Trophoblast cell (in vitro differentiated cells and primary cell): ENCODE measurements at regions not wholly inside any gene's neighbourhood (a gene's known extent, or its start where the extent isn't known, plus 50 kb on each side); places are given as distances from the start of the nearest gene placed in this dataset.

Experiments
- DNase-seq, 2 donors: peaks; one replicate each; pipeline ENCODE4 v3.0.0-alpha.2; 2016
- H2AFZ ChIP-seq: 2 replicates; pipeline ENCODE4 v1.6.1; 2013; ENCODE audit warnings: low read length, moderate library complexity, mild to moderate bottlenecking; ENCODE audit not compliant: insufficient read depth, poor library complexity
- H2AK5ac ChIP-seq: 2 replicates; pipeline ENCODE4 v1.6.1; 2013; ENCODE audit warnings: mild to moderate bottlenecking, low read length
- H2BK120ac ChIP-seq: 2 replicates; pipeline ENCODE4 v1.6.1; 2013; ENCODE audit warnings: low read length, mild to moderate bottlenecking, moderate library complexity; ENCODE audit not compliant: insufficient read depth, poor library complexity
- H2BK12ac ChIP-seq: 2 replicates; pipeline ENCODE4 v1.6.1; 2013; ENCODE audit warnings: mild to moderate bottlenecking, low read length, moderate library complexity
- H2BK5ac ChIP-seq: 2 replicates; pipeline ENCODE4 v1.6.1; 2013; ENCODE audit warnings: low read length, low read depth, moderate library complexity, mild to moderate bottlenecking; ENCODE audit not compliant: poor library complexity
- H3K14ac ChIP-seq: 2 replicates; pipeline ENCODE4 v1.6.1; 2013; ENCODE audit warnings: mild to moderate bottlenecking, low read length
- H3K18ac ChIP-seq: 2 replicates; pipeline ENCODE4 v1.6.1; 2013; ENCODE audit warnings: mild to moderate bottlenecking, low read length
- H3K23ac ChIP-seq: 2 replicates; pipeline ENCODE4 v1.6.1; 2013; ENCODE audit warnings: low read length
- H3K27ac ChIP-seq: 2 replicates; pipeline ENCODE4 v1.5.1; 2013; ENCODE audit warnings: low read depth, mild to moderate bottlenecking, inconsistent platforms, low read length, moderate library complexity
- H3K27me3 ChIP-seq: 2 replicates; pipeline ENCODE4 v1.6.1; 2013; ENCODE audit warnings: inconsistent platforms, mild to moderate bottlenecking, low read length, moderate library complexity; ENCODE audit not compliant: insufficient read depth
- H3K36me3 ChIP-seq, 2 experiments: 1 replicate in 1 of 2; 2 replicates in 1 of 2; pipeline ENCODE4 v1.6.1; 2013; ENCODE audit warnings: low read length in 2 of 2, mild to moderate bottlenecking in 2 of 2, moderate library complexity in 1 of 2; ENCODE audit not compliant: insufficient read depth in 2 of 2, control insufficient read depth in 1 of 2
- H3K4ac ChIP-seq: 2 replicates; pipeline ENCODE4 v1.6.1; 2013; ENCODE audit warnings: low read depth, mild to moderate bottlenecking, low read length, moderate library complexity
- H3K4me1 ChIP-seq, 2 experiments: 1 replicate in 1 of 2; 2 replicates in 1 of 2; pipeline ENCODE4 v1.6.1; 2013; ENCODE audit warnings: low read length in 2 of 2, mild to moderate bottlenecking in 2 of 2, moderate library complexity in 1 of 2; ENCODE audit not compliant: insufficient read depth in 2 of 2, control insufficient read depth in 1 of 2
- H3K4me2 ChIP-seq: 2 replicates; pipeline ENCODE4 v1.6.1; 2013; ENCODE audit warnings: inconsistent platforms, mild to moderate bottlenecking, low read length, moderate library complexity
- H3K4me3 ChIP-seq: 2 replicates; pipeline ENCODE4 v1.5.1; 2013; ENCODE audit warnings: mild to moderate bottlenecking, low read depth, low read length, inconsistent platforms
- H3K79me1 ChIP-seq: one replicate; pipeline ENCODE4 v1.6.1; 2013; ENCODE audit warnings: low read length
- H3K79me2 ChIP-seq: 2 replicates; pipeline ENCODE4 v1.6.1; 2013; ENCODE audit warnings: low read length, mild to moderate bottlenecking; ENCODE audit not compliant: control insufficient read depth, insufficient read depth, poor library complexity
- H3K9ac ChIP-seq: 2 replicates; pipeline ENCODE4 v1.6.1; 2013; ENCODE audit warnings: mild to moderate bottlenecking, low read length
- H3K9me3 ChIP-seq: 2 replicates; pipeline ENCODE4 v1.6.1; 2013; ENCODE audit warnings: low read depth, mild to moderate bottlenecking, control low read depth, inconsistent platforms, low read length; ENCODE audit not compliant: insufficient read depth
- H4K12ac ChIP-seq: 2 replicates; pipeline ENCODE4 v1.6.1; 2013; ENCODE audit warnings: low read depth, mild to moderate bottlenecking, low read length, moderate library complexity
- H4K8ac ChIP-seq: 2 replicates; pipeline ENCODE4 v1.6.1; 2013; ENCODE audit warnings: low read depth, mild to moderate bottlenecking, low read length, moderate library complexity
- H4K91ac ChIP-seq: one replicate; pipeline ENCODE4 v1.6.1; 2013; ENCODE audit warnings: low read depth, mild to moderate bottlenecking, low read length, moderate library complexity
- WGBS: extraction: QIAGEN DNeasy Blood & Tissue Kit; methylation state at CpG from one replicate; pipeline ENCODE4 v1.1.7; 2013; ENCODE audit warnings: missing lambda C conversion rate; ENCODE audit not compliant: insufficient read length, insufficient coverage; ENCODE audit errors: extremely low coverage; 5-methylcytosine and 5-hydroxymethylcytosine counted together

DNA sequence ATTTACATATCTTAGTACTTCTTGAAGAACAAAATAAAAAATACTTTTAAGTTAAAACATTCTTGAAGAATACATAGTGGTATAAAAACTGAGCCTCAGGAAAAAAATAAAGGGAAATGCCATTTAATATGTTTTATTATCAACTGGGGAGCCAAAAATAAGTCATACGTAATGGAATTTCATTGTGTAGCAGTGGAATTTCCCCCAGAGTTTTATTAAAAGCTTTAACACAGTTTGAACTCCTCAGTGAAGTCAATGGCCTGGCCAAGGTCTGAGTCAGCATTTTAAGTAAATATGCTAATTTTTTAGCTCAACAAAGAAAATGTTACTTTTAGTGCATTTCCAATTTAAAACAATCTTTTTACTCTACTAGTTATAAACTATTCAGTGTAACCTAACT lies 350.1 kb upstream of the ATP2B1 start:
- no peak overlapping the region for H3K27ac ChIP-seq
- H3K36me3 ChIP-seq: no peaks in the 10 kb centered on the region
- H2BK120ac ChIP-seq: no peak overlapping the region
- no peak overlapping the region for H3K4me3 ChIP-seq
- WGBS: no CpG with 5 or more reads among the region's 1 CpG
- no peak overlapping the region for H3K4me2 ChIP-seq
- H3K79me1 ChIP-seq: peaks cover 4% of the 10 kb centered on the region
- H3K14ac ChIP-seq: no peak overlapping the region
- H4K12ac ChIP-seq: no peak overlapping the region
- no peak overlapping the region for H2BK5ac ChIP-seq
- H2AFZ ChIP-seq: no peak overlapping the region
- no peak overlapping the region for H4K91ac ChIP-seq
- no peak overlapping the region for H3K18ac ChIP-seq
- no peak overlapping the region for H3K4ac ChIP-seq
- H4K8ac ChIP-seq: no peak overlapping the region
- no peak overlapping the region for H2AK5ac ChIP-seq
- H3K9me3 ChIP-seq: no peaks in the 10 kb centered on the region
- DNase-seq: no peak
- no peaks in the 10 kb centered on the region for H3K4me1 ChIP-seq
- H3K27me3 ChIP-seq: no peaks in the 10 kb centered on the region
- H3K79me2 ChIP-seq: no peaks in the 10 kb centered on the region
- no peak overlapping the region for H3K9ac ChIP-seq
- H2BK12ac ChIP-seq: no peak overlapping the region
- H3K23ac ChIP-seq: no peak overlapping the region

DNA sequence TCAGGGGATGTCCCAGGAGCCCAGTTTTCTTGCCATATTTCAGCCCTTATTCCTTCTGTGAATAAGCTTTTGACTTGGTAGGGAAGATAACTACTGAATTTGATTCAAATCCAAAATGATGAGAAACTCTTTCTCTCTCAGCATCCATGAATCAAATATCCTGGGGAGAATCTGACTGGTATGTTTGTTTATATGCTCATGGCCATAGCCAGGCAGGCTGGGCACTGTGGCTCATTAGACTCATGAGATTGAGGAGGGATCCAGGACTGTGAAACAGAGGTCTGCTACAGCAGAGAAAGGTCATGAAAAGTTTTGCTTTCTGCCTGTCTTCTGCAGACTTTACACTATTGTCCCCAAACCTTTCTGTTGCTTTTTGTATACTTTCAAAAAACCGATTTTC lies 346.4 kb upstream of the ATP2B1 start:
- H3K9me3 ChIP-seq: no peaks in the 10 kb centered on the region
- no peak overlapping the region for H4K12ac ChIP-seq
- H2BK120ac ChIP-seq: no peak overlapping the region

GRCh38 chr12:90048918-90049317 lies 340.3 kb upstream of the ATP2B1 start:
- Histone ChIP-seq H3K9ac (no peak overlapping the region), H2BK5ac (no peak overlapping the region), H4K12ac (no peak overlapping the region), H2BK12ac (peak overlapping the region; percentile 80), H3K79me1 (peaks cover 20% of the 10 kb centered on the region), H3K27ac (no peak overlapping the region), H3K18ac (no peak overlapping the region), H3K27me3 (no peaks in the 10 kb centered on the region), H3K23ac (no peak overlapping the region), H4K91ac (no peak overlapping the region), H3K79me2 (no peaks in the 10 kb centered on the region), H4K8ac (no peak overlapping the region), H2AFZ (no peak overlapping the region), H3K4me1 (peaks cover 11 to 13% of the 10 kb centered on the region in 2 experiments), H3K14ac (no peak overlapping the region), H3K9me3 (no peaks in the 10 kb centered on the region), H3K36me3 (no peaks in the 10 kb centered on the region), H3K4ac (no peak overlapping the region), H3K4me3 (no peak overlapping the region), H2BK120ac (no peak overlapping the region), H3K4me2 (no peak overlapping the region), H2AK5ac (peak overlapping the region; percentile 74)
- DNase-seq: no peak

More for the DNA sequence above, 346.4 kb upstream of the ATP2B1 start:
- H2BK5ac ChIP-seq: no peak overlapping the region
- no peak overlapping the region for H2AK5ac ChIP-seq
- no peak overlapping the region for H3K9ac ChIP-seq
- H3K27me3 ChIP-seq: no peaks in the 10 kb centered on the region
- no peak for DNase-seq
- no peak overlapping the region for H3K27ac ChIP-seq
- H3K79me1 ChIP-seq: peaks cover 4% of the 10 kb centered on the region
- no CpG with 5 or more reads among the region's 1 CpG for WGBS
- H3K36me3 ChIP-seq: no peaks in the 10 kb centered on the region
- H3K79me2 ChIP-seq: no peaks in the 10 kb centered on the region
- H4K8ac ChIP-seq: no peak overlapping the region
- H3K4ac ChIP-seq: no peak overlapping the region
- no peak overlapping the region for H2AFZ ChIP-seq
- H3K14ac ChIP-seq: no peak overlapping the region
- H3K4me1 ChIP-seq: peaks cover 3 to 5% of the 10 kb centered on the region in 2 experiments
- H3K23ac ChIP-seq: no peak overlapping the region
- H3K4me3 ChIP-seq: no peak overlapping the region
- H3K18ac ChIP-seq: no peak overlapping the region
- H3K4me2 ChIP-seq: no peak overlapping the region
- H2BK12ac ChIP-seq: no peak overlapping the region
- H4K91ac ChIP-seq: peak overlapping the region; percentile 18

DNA sequence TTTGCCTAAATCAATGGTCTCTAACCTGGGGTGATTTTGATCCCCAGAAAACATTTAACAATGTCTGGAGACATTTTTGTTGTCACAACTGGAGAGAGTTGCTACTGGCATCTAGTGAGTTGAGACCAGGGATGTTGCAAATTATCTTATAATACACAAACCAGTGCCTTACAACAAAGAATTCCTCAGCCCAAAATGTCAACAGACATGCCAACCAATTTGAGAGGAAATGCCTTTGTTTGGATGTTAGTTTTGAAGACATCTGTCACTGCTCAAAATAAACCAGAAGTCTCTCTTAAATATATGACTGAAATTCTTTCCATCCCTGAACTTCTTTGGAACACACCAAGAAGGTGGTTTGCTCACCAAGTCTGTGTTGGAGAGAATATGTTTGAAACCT lies 336.9 kb upstream of the ATP2B1 start:
- H3K23ac ChIP-seq: no peak overlapping the region
- H3K27me3 ChIP-seq: no peaks in the 10 kb centered on the region
- no peak overlapping the region for H4K12ac ChIP-seq
- no peak overlapping the region for H2AFZ ChIP-seq
- H2AK5ac ChIP-seq: no peak overlapping the region
- H2BK120ac ChIP-seq: no peak overlapping the region
- no peak overlapping the region for H4K8ac ChIP-seq
- H3K27ac ChIP-seq: peak overlapping the region; percentile 78
- H3K9ac ChIP-seq: no peak overlapping the region
- no peak for DNase-seq
- H2BK12ac ChIP-seq: no peak overlapping the region
- peaks cover 14 to 17% of the 10 kb centered on the region in 2 experiments for H3K4me1 ChIP-seq
- no peak overlapping the region for H4K91ac ChIP-seq
- no peak overlapping the region for H2BK5ac ChIP-seq
- no peaks in the 10 kb centered on the region for H3K36me3 ChIP-seq
- no peak overlapping the region for H3K4me2 ChIP-seq
- no peak overlapping the region for H3K4ac ChIP-seq
- no peak overlapping the region for H3K14ac ChIP-seq
- no peaks in the 10 kb centered on the region for H3K79me2 ChIP-seq
- no peak overlapping the region for H3K4me3 ChIP-seq
- H3K79me1 ChIP-seq: peaks cover 23% of the 10 kb centered on the region
- no peaks in the 10 kb centered on the region for H3K9me3 ChIP-seq
- H3K18ac ChIP-seq: no peak overlapping the region

GRCh38 chr12:90044069-90044468 lies 335.4 kb upstream of the ATP2B1 start:
- Histone ChIP-seq H2BK120ac (no peak overlapping the region), H3K79me2 (no peaks in the 10 kb centered on the region), H3K4ac (no peak overlapping the region), H3K27me3 (no peaks in the 10 kb centered on the region), H3K36me3 (no peaks in the 10 kb centered on the region), H2AFZ (no peak overlapping the region), H3K4me3 (no peak overlapping the region), H4K91ac (no peak overlapping the region), H2AK5ac (no peak overlapping the region), H3K4me1 (peaks cover 7 to 10% of the 10 kb centered on the region in 2 experiments), H3K9ac (no peak overlapping the region), H4K8ac (no peak overlapping the region), H3K4me2 (no peak overlapping the region), H2BK5ac (no peak overlapping the region), H2BK12ac (no peak overlapping the region), H3K27ac (no peak overlapping the region), H3K23ac (no peak overlapping the region), H3K14ac (no peak overlapping the region), H3K18ac (no peak overlapping the region), H4K12ac (no peak overlapping the region), H3K9me3 (no peaks in the 10 kb centered on the region), H3K79me1 (peaks cover 20% of the 10 kb centered on the region)
- DNase-seq: peak in 1 of 2 donors; percentile 72
